ENCODE measurements at regions not wholly inside any gene's neighbourhood (a gene's known extent, or its start where the extent isn't known, plus 50 kb on each side); places are given as distances from the start of the nearest gene placed in this dataset.

DNA sequence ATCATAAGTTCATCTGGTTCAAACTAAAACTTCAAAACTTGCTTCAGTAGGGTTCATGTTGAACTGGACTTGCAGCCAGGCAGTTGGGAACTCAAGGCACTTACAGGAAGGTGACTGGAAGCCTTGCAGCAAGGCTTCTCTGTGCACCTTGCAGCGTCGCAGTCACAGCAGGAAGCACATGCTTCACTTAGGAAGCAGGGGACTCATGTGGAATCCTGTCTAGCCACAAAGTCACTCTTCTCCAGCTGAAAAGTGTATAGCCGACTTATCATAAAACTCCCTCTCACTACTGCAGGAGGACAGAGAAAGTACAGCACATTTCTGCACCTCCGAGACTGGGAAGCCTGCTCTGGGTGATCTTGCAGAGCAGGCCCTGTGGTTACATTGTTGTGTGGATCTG, 114.0 kb upstream of the PRB2 start:
- ATAC-seq (ENCODE audit: low FRiP score in 2 of 2) (no peak), DNase-seq (no peak)
- Histone ChIP-seq H3K27ac (no peak overlapping the region), H3K4me1 (no peaks in the 10 kb centered on the region), H3K27me3 (no peaks in the 10 kb centered on the region), H3K9me3 (no peaks in the 10 kb centered on the region), H3K36me3 (no peaks in the 10 kb centered on the region), H3K4me3 (no peak overlapping the region)
- WGBS, 2 donors = 22 to 40% methylated on average over 3 to 4 of the region's 4 CpGs
- TF ChIP-seq POLR2A (IDR thresholded peaks at IDR 0.05) = no peak
- TF ChIP-seq, protein P1, sequence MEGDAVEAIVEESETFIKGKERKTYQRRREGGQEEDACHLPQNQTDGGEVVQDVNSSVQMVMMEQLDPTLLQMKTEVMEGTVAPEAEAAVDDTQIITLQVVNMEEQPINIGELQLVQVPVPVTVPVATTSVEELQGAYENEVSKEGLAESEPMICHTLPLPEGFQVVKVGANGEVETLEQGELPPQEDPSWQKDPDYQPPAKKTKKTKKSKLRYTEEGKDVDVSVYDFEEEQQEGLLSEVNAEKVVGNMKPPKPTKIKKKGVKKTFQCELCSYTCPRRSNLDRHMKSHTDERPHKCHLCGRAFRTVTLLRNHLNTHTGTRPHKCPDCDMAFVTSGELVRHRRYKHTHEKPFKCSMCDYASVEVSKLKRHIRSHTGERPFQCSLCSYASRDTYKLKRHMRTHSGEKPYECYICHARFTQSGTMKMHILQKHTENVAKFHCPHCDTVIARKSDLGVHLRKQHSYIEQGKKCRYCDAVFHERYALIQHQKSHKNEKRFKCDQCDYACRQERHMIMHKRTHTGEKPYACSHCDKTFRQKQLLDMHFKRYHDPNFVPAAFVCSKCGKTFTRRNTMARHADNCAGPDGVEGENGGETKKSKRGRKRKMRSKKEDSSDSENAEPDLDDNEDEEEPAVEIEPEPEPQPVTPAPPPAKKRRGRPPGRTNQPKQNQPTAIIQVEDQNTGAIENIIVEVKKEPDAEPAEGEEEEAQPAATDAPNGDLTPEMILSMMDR (IDR thresholded peaks at IDR 0.05) = no peak

DNA sequence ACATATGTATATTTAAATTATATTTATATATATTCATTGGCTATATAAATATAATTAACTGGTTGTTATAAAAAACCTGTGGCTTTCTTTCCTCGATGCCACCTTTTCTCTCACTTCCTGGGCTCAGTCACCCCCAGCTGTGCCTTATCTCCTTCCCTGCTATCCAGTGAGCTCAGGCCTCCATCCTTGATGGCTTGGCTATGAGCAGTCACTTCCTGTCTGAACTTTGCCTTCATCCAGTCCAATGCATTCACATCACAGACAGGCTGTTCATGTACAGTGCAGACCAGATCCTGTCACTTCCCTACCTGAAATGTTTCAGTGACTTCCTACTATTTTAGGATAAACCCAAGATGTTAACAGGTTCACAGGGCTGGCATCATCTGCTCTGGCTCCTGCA, 115.3 kb upstream of the PRB2 start:
- no peaks in the 10 kb centered on the region for H3K27me3 ChIP-seq
- H3K4me3 ChIP-seq = no peak overlapping the region
- H3K4me1 ChIP-seq = no peaks in the 10 kb centered on the region
- ATAC-seq (ENCODE audit: low FRiP score in 2 of 2) = no peak
- no peaks in the 10 kb centered on the region for H3K36me3 ChIP-seq
- WGBS, 2 donors = 32 to 35% methylated on average over 1 of the region's 1 CpG
- DNase-seq = no peak
- H3K27ac ChIP-seq = no peak overlapping the region
- TF ChIP-seq, protein P1 (IDR thresholded peaks at IDR 0.05) = no peak
- TF ChIP-seq POLR2A (IDR thresholded peaks at IDR 0.05) (no peak), POLR2AphosphoS5 (IDR thresholded peaks at IDR 0.05) (no peak), EP300 (IDR thresholded peaks at IDR 0.05) (no peak)
- no peaks in the 10 kb centered on the region for H3K9me3 ChIP-seq

DNA sequence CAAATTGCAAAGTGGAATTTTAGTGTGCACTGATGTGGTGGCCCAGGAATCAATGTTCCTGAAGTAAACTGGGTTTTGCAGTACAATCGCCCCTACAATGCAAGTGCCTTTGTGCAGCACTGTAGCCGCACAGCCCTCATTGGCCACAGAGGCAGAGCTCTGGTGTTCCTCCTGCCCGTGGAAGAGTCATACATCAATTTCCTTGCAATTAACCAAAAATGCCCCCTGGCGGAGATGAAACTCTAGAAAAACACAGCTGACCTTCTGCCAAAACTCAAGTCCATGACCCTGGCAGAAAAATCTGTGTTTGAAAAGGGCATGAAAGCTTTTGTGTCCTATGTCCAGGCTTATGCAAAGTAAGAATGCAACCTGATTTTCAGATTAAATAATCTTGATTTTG, 117.9 kb upstream of the PRB2 start:
- H3K27me3 ChIP-seq = no peaks in the 10 kb centered on the region
- WGBS, 2 donors = 75 to 82% methylated on average over 4 of the region's 4 CpGs
- no peaks in the 10 kb centered on the region for H3K36me3 ChIP-seq
- DNase-seq (no peak), ATAC-seq (ENCODE audit: low FRiP score in 2 of 2) (no peak)
- no peak overlapping the region for H3K4me3 ChIP-seq
- no peak overlapping the region for H3K27ac ChIP-seq
- H3K9me3 ChIP-seq = no peaks in the 10 kb centered on the region
- TF ChIP-seq EP300 (IDR thresholded peaks at IDR 0.05) (no peak), POLR2A (IDR thresholded peaks at IDR 0.05) (no peak), POLR2AphosphoS5 (IDR thresholded peaks at IDR 0.05) (no peak)
- TF ChIP-seq, protein P1 (IDR thresholded peaks at IDR 0.05) = no peak
- no peaks in the 10 kb centered on the region for H3K4me1 ChIP-seq

DNA sequence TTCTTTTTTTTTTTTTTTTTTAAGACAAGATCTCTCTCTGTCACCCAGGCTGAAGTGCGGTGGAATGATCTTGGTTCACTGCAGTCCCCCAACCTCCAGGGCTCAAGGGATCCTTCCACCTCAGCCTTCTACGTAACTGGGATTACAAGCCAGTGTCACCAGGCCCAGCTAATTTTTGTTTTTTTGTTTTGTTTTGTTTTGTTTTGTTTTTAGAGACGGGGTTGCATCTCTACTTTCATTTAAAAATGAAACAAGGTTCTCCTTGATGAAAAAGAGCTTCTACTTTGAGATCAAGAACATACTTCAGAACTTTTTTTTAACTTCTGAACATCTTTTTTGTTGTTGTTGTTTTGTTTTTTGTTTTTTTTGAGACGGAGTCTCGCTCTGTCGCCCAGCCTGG, 121.7 kb upstream of the PRB2 start:
- TF ChIP-seq POLR2A (IDR thresholded peaks at IDR 0.05) = no peak
- TF ChIP-seq EP300 (IDR thresholded peaks at IDR 0.05) = no peak
- no peak for TF ChIP-seq POLR2AphosphoS5 (IDR thresholded peaks at IDR 0.05)
- Histone ChIP-seq H3K27me3 (no peaks in the 10 kb centered on the region), H3K36me3 (no peaks in the 10 kb centered on the region), H3K4me1 (no peaks in the 10 kb centered on the region), H3K9me3 (no peaks in the 10 kb centered on the region), H3K27ac (no peak overlapping the region), H3K4me3 (no peak overlapping the region)
- ATAC-seq (ENCODE audit: low FRiP score in 2 of 2) = no peak
- WGBS, 2 donors = 87 to 92% methylated on average over 6 of the region's 6 CpGs
- DNase-seq = no peak

DNA sequence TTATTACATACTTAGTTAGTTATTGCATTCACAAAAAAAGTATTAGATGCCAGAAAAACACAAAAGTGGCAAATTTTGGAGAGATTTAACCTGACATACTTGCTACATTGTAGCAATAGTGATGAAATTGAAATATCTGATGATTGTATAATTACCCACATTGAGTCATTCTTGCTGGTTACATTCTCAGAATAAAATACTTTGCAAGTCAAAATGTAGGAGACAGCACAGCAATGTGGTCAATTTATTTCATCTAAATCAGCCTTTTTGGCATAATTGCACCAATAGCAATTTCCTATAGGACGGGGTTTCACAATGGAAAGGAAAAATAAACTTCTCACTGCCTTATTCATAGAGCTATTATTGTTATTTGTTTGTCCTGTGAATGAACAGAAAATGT, 125.0 kb upstream of the ETV6 start:
- no peaks in the 10 kb centered on the region for H3K36me3 ChIP-seq
- H3K27ac ChIP-seq = no peak overlapping the region
- no peaks in the 10 kb centered on the region for H3K27me3 ChIP-seq
- ATAC-seq (ENCODE audit: low FRiP score in 2 of 2) = no peak
- TF ChIP-seq, protein P1 (IDR thresholded peaks at IDR 0.05) = no peak
- TF ChIP-seq POLR2A (IDR thresholded peaks at IDR 0.05) (no peak), EP300 (IDR thresholded peaks at IDR 0.05) (no peak)
- H3K9me3 ChIP-seq = no peaks in the 10 kb centered on the region
- DNase-seq = no peak
- H3K4me3 ChIP-seq = no peak overlapping the region
- WGBS, 2 donors = 48 to 59% methylated on average over 1 of the region's 1 CpG
- H3K4me1 ChIP-seq = no peaks in the 10 kb centered on the region

All from upper lobe of left lung (tissue), 6 donors.